CD4-positive, CD25-positive, alpha-beta regulatory T cell (primary cell): ENCODE measurements at regions not wholly inside any gene's neighbourhood (a gene's known extent, or its start where the extent isn't known, plus 50 kb on each side); places are given as distances from the start of the nearest gene placed in this dataset.

Source experiments
- ATAC-seq, 2 donors: fragments of 150-1000 bp; cut with Tn5 transposase; one replicate each; pipeline ENCODE4 v1.10.0; 2021; ENCODE audit warnings: low read depth in 2 of 2, moderate number of reproducible peaks in 2 of 2, moderate library complexity in 1 of 2
- DNase-seq, 3 donors: peaks; one replicate each; pipeline versions ENCODE4 v3.0.0 to v3.0.0-alpha.2; 2012 to 2022; ENCODE audit warnings: mixed read lengths in 1 of 3
- H3K27ac ChIP-seq: one replicate; pipeline ENCODE4 v1.7.0; 2013; ENCODE audit warnings: mild to moderate bottlenecking, low read length; ENCODE audit not compliant: insufficient read depth, poor library complexity, severe bottlenecking
- H3K27me3 ChIP-seq: one replicate; pipeline ENCODE4 v1.7.0; 2013; ENCODE audit warnings: low read length; ENCODE audit not compliant: control insufficient read depth, insufficient read depth
- H3K36me3 ChIP-seq: one replicate; pipeline ENCODE4 v1.7.0; 2013; ENCODE audit warnings: mild to moderate bottlenecking, low read length, moderate library complexity; ENCODE audit not compliant: control insufficient read depth, insufficient read depth
- H3K4me1 ChIP-seq: 2 replicates; pipeline ENCODE4 v1.7.0; 2013; ENCODE audit warnings: mild to moderate bottlenecking, low read length; ENCODE audit not compliant: insufficient read depth, control insufficient read depth, poor library complexity, severe bottlenecking
- H3K4me3 ChIP-seq: one replicate; pipeline ENCODE4 v1.7.0; 2013; ENCODE audit warnings: low read depth, mild to moderate bottlenecking, low read length, moderate library complexity
- H3K9me3 ChIP-seq, 2 experiments: 1 replicate in 1 of 2; 2 replicates in 1 of 2; pipeline ENCODE4 v1.7.0; 2013; ENCODE audit warnings: low read length in 2 of 2, mild to moderate bottlenecking in 1 of 2, moderate library complexity in 1 of 2; ENCODE audit not compliant: control insufficient read depth in 2 of 2
- H3K27ac Mint-ChIP-seq, 3 donors: one replicate each; pipeline ENCODE4 v1.8.0; 2020 to 2022; ENCODE audit warnings: mild to moderate bottlenecking in 3 of 3, mixed read lengths in 3 of 3, moderate library complexity in 2 of 3
- H3K27me3 Mint-ChIP-seq: one replicate; pipeline ENCODE4 v1.8.0; 2022; ENCODE audit warnings: mild to moderate bottlenecking, mixed read lengths
- H3K36me3 Mint-ChIP-seq: one replicate; pipeline ENCODE4 v1.8.0; 2020; ENCODE audit warnings: mixed read lengths
- H3K4me1 Mint-ChIP-seq, 4 donors: one replicate each; pipeline ENCODE4 v1.8.0; 2020 to 2022; ENCODE audit warnings: mixed read lengths in 4 of 4, mild to moderate bottlenecking in 1 of 4
- H3K4me3 Mint-ChIP-seq, 4 donors: one replicate each; pipeline ENCODE4 v1.8.0; 2020 to 2022; ENCODE audit warnings: mild to moderate bottlenecking in 4 of 4, mixed read lengths in 4 of 4, moderate library complexity in 3 of 4
- H3K9me3 Mint-ChIP-seq, 7 donors: one replicate each; pipeline ENCODE4 v1.8.0; 2020 to 2022; ENCODE audit warnings: mixed read lengths in 7 of 7, mild to moderate bottlenecking in 3 of 7, moderate library complexity in 2 of 7

- H3K27me3 Mint-ChIP-seq, result peaks cover 51% of the 10 kb centered on the region
- H3K9me3 ChIP-seq, result no peaks in the 10 kb centered on the region
- no peak overlapping the region for H3K4me3 ChIP-seq
- H3K9me3 Mint-ChIP-seq, result peaks cover 0 to 2% (median 0%) of the 10 kb centered on the region in 7 donors
- peak overlapping the region in 3 of 4 donors; percentile 62 to 82 (median 65) for H3K4me3 Mint-ChIP-seq
- ATAC-seq (peak; percentile 50 to 61), DNase-seq (peak in 2 of 3 donors; percentile 6 to 23)
- no peak overlapping the region for H3K27ac Mint-ChIP-seq
- no peaks in the 10 kb centered on the region for H3K36me3 Mint-ChIP-seq
- H3K27ac ChIP-seq, result no peak overlapping the region
- H3K27me3 ChIP-seq, result peaks cover 21% of the 10 kb centered on the region
- no peaks in the 10 kb centered on the region for H3K4me1 ChIP-seq
- H3K4me1 Mint-ChIP-seq, result peaks cover 0 to 22% (median 9%) of the 10 kb centered on the region in 4 donors
- no peaks in the 10 kb centered on the region for H3K36me3 ChIP-seq
Observed at GRCh38 chr10:21173802-21174714, 276.9 kb upstream of the NEBL start.

GRCh38 chr10:21172930-21173801 is 276.1 kb upstream of the NEBL start:
- no peak overlapping the region for H3K4me3 ChIP-seq
- H3K27me3 ChIP-seq, result peaks cover 21% of the 10 kb centered on the region
- peaks cover 0 to 22% (median 9%) of the 10 kb centered on the region in 4 donors for H3K4me1 Mint-ChIP-seq
- H3K9me3 Mint-ChIP-seq, result peaks cover 0 to 2% (median 0%) of the 10 kb centered on the region in 7 donors
- no peaks in the 10 kb centered on the region for H3K4me1 ChIP-seq
- H3K4me3 Mint-ChIP-seq, result peak overlapping the region; percentile 62 to 82 (median 68)
- DNase-seq, result no peak
- no peak overlapping the region for H3K27ac ChIP-seq
- no peaks in the 10 kb centered on the region for H3K36me3 Mint-ChIP-seq
- H3K36me3 ChIP-seq, result no peaks in the 10 kb centered on the region
- H3K27ac Mint-ChIP-seq, result no peak overlapping the region
- peaks cover 51% of the 10 kb centered on the region for H3K27me3 Mint-ChIP-seq
- no peaks in the 10 kb centered on the region for H3K9me3 ChIP-seq
- ATAC-seq, result no peak

- Histone ChIP-seq H3K36me3 (no peaks in the 10 kb centered on the region), H3K27ac (no peak overlapping the region), H3K27me3 (peaks cover 21% of the 10 kb centered on the region), H3K4me1 (no peaks in the 10 kb centered on the region), H3K9me3 (no peaks in the 10 kb centered on the region), H3K4me3 (no peak overlapping the region)
- Mint-ChIP-seq H3K4me1 (peaks cover 0 to 22% (median 9%) of the 10 kb centered on the region in 4 donors), H3K36me3 (no peaks in the 10 kb centered on the region), H3K27ac (no peak overlapping the region), H3K27me3 (peaks cover 46% of the 10 kb centered on the region), H3K9me3 (peaks cover 0 to 2% (median 0%) of the 10 kb centered on the region in 7 donors), H3K4me3 (peak overlapping the region in 3 of 4 donors; percentile 4 to 43 (median 33))
- ATAC-seq (no peak), DNase-seq (no peak)
Observed at GRCh38 chr10:21172542-21172929, 275.4 kb upstream of the NEBL start.

- H3K9me3 ChIP-seq, result no peaks in the 10 kb centered on the region
- peaks cover 0 to 22% (median 9%) of the 10 kb centered on the region in 4 donors for H3K4me1 Mint-ChIP-seq
- no peak overlapping the region for H3K27ac Mint-ChIP-seq
- no peak overlapping the region for H3K4me3 ChIP-seq
- peaks cover 20% of the 10 kb centered on the region for H3K27me3 ChIP-seq
- no peaks in the 10 kb centered on the region for H3K4me1 ChIP-seq
- no peak for DNase-seq
- peaks cover 0 to 2% (median 0%) of the 10 kb centered on the region in 7 donors for H3K9me3 Mint-ChIP-seq
- H3K36me3 Mint-ChIP-seq, result no peaks in the 10 kb centered on the region
- H3K36me3 ChIP-seq, result no peaks in the 10 kb centered on the region
- ATAC-seq, result no peak
- peak overlapping the region in 2 of 4 donors; percentile 16 to 43 for H3K4me3 Mint-ChIP-seq
- H3K27ac ChIP-seq, result no peak overlapping the region
- peaks cover 44% of the 10 kb centered on the region for H3K27me3 Mint-ChIP-seq
Observed at GRCh38 chr10:21171936-21172541, 274.9 kb upstream of the NEBL start.

GRCh38 chr10:21171197-21171935 is 274.3 kb upstream of the NEBL start:
- Histone ChIP-seq H3K27me3 (peaks cover 17% of the 10 kb centered on the region), H3K27ac (no peak overlapping the region), H3K4me1 (no peaks in the 10 kb centered on the region), H3K9me3 (no peaks in the 10 kb centered on the region), H3K36me3 (no peaks in the 10 kb centered on the region), H3K4me3 (no peak overlapping the region)
- peaks cover 0 to 22% (median 10%) of the 10 kb centered on the region in 4 donors for H3K4me1 Mint-ChIP-seq
- no peak for DNase-seq
- peaks cover 37% of the 10 kb centered on the region for H3K27me3 Mint-ChIP-seq
- peaks cover 0 to 2% (median 0%) of the 10 kb centered on the region in 7 donors for H3K9me3 Mint-ChIP-seq
- no peak for ATAC-seq
- no peaks in the 10 kb centered on the region for H3K36me3 Mint-ChIP-seq
- peak overlapping the region in 1 of 4 donors; percentile 15 for H3K4me3 Mint-ChIP-seq
- no peak overlapping the region for H3K27ac Mint-ChIP-seq

- no peak for ATAC-seq
Observed at GRCh38 chr10:21170216-21170615, 273.1 kb upstream of the NEBL start.

GRCh38 chr10:21169271-21169670 is 272.2 kb upstream of the NEBL start:
- Mint-ChIP-seq H3K9me3 (peaks cover 0 to 3% (median 0%) of the 10 kb centered on the region in 7 donors), H3K27ac (no peak overlapping the region), H3K36me3 (no peaks in the 10 kb centered on the region), H3K27me3 (peaks cover 19% of the 10 kb centered on the region), H3K4me3 (no peak overlapping the region), H3K4me1 (peaks cover 0 to 14% (median 8%) of the 10 kb centered on the region in 4 donors)
- Histone ChIP-seq H3K27me3 (peaks cover 11% of the 10 kb centered on the region), H3K4me3 (no peak overlapping the region), H3K36me3 (no peaks in the 10 kb centered on the region), H3K9me3 (no peaks in the 10 kb centered on the region), H3K4me1 (no peaks in the 10 kb centered on the region), H3K27ac (no peak overlapping the region)
- DNase-seq (no peak), ATAC-seq (no peak)

More at GRCh38 chr10:21170216-21170615, 273.1 kb upstream of the NEBL start:
- Histone ChIP-seq H3K9me3 (no peaks in the 10 kb centered on the region), H3K4me1 (no peaks in the 10 kb centered on the region), H3K27me3 (peaks cover 15% of the 10 kb centered on the region), H3K27ac (no peak overlapping the region), H3K4me3 (no peak overlapping the region), H3K36me3 (no peaks in the 10 kb centered on the region)
- Mint-ChIP-seq H3K9me3 (peaks cover 0 to 3% (median 0%) of the 10 kb centered on the region in 7 donors), H3K36me3 (no peaks in the 10 kb centered on the region), H3K4me1 (peaks cover 0 to 20% (median 11%) of the 10 kb centered on the region in 4 donors), H3K27me3 (peaks cover 25% of the 10 kb centered on the region), H3K4me3 (no peak overlapping the region), H3K27ac (no peak overlapping the region)
- DNase-seq, result no peak
